WERI-Rb-1 (cell line): ENCODE measurements at regions not wholly inside any gene's neighbourhood (a gene's known extent, or its start where the extent isn't known, plus 50 kb on each side); places are given as distances from the start of the nearest gene placed in this dataset.

ENCODE experiments used
- DNase-seq: peaks from one replicate; pipeline ENCODE4 v3.0.0-alpha.2; 2020
- H3K27ac ChIP-seq: fragments of 250-450 bp; sonication (Bioruptor Pico); 2 replicates; pipeline ENCODE4 v1.5.1; 2020; ENCODE audit warnings: mild to moderate bottlenecking, moderate library complexity
- H3K27me3 ChIP-seq: fragments of 250-450 bp; sonication (Bioruptor Pico); 2 replicates; pipeline ENCODE4 v1.5.1; 2021; ENCODE audit warnings: mild to moderate bottlenecking, low read depth, moderate library complexity; ENCODE audit not compliant: insufficient read depth, severe bottlenecking
- H3K36me3 ChIP-seq: fragments of 250-450 bp; sonication (Bioruptor Pico); 2 replicates; pipeline ENCODE4 v1.5.1; 2020; ENCODE audit warnings: mild to moderate bottlenecking, moderate library complexity
- H3K4me3 ChIP-seq: 2 replicates; pipeline ENCODE4 v1.5.1; 2011; ENCODE audit warnings: low read depth, mild to moderate bottlenecking, control low read depth, low read length
- H3K9me3 ChIP-seq: fragments of 250-450 bp; sonication (Bioruptor Pico); 2 replicates; pipeline ENCODE4 v1.5.1; 2021; ENCODE audit warnings: mild to moderate bottlenecking, moderate library complexity; ENCODE audit not compliant: severe bottlenecking
- CTCF ChIP-seq: IDR thresholded peaks from 2 replicates; pipeline ENCODE4 v1.5.1; 2011; ENCODE audit warnings: low read depth, mild to moderate bottlenecking, control low read depth, inconsistent platforms, low read length

GRCh38 chr4:189200353-189200752, 740.3 kb upstream of the FRG1 start:
- H3K9me3 ChIP-seq, result no peaks in the 10 kb centered on the region
- no peak for DNase-seq
- H3K4me3 ChIP-seq, result no peak overlapping the region
- peaks cover 92% of the 10 kb centered on the region for H3K27me3 ChIP-seq
- no peak overlapping the region for H3K27ac ChIP-seq
- H3K36me3 ChIP-seq, result no peaks in the 10 kb centered on the region
- TF ChIP-seq CTCF, result no peak

GRCh38 chr4:189202182-189202868, 738.3 kb upstream of the FRG1 start:
- no peak overlapping the region for H3K27ac ChIP-seq
- H3K27me3 ChIP-seq, result peaks cover 95% of the 10 kb centered on the region
- no peak overlapping the region for H3K4me3 ChIP-seq
- no peaks in the 10 kb centered on the region for H3K9me3 ChIP-seq
- peak; percentile 28 for DNase-seq
- H3K36me3 ChIP-seq, result no peaks in the 10 kb centered on the region
- peak; percentile 81 for TF ChIP-seq CTCF

GRCh38 chr4:189202869-189203271, 737.8 kb upstream of the FRG1 start:
- Histone ChIP-seq H3K27ac (no peak overlapping the region), H3K9me3 (no peaks in the 10 kb centered on the region), H3K27me3 (peaks cover 95% of the 10 kb centered on the region), H3K4me3 (no peak overlapping the region), H3K36me3 (no peaks in the 10 kb centered on the region)
- DNase-seq, result no peak
- TF ChIP-seq CTCF, result no peak

GRCh38 chr4:189204616-189205015, 736.1 kb upstream of the FRG1 start:
- no peak overlapping the region for H3K27ac ChIP-seq
- DNase-seq, result no peak
- H3K9me3 ChIP-seq, result no peaks in the 10 kb centered on the region
- no peak overlapping the region for H3K4me3 ChIP-seq
- H3K36me3 ChIP-seq, result no peaks in the 10 kb centered on the region
- no peak for TF ChIP-seq CTCF
- H3K27me3 ChIP-seq, result peaks cover 97% of the 10 kb centered on the region

- H3K27ac ChIP-seq, result no peak overlapping the region
- TF ChIP-seq CTCF, result no peak
- peaks cover 97% of the 10 kb centered on the region for H3K27me3 ChIP-seq
- no peaks in the 10 kb centered on the region for H3K36me3 ChIP-seq
- H3K4me3 ChIP-seq, result no peak overlapping the region
- no peaks in the 10 kb centered on the region for H3K9me3 ChIP-seq
- no peak for DNase-seq
Observed at GRCh38 chr4:189206953-189207352, 733.7 kb upstream of the FRG1 start.

GRCh38 chr4:189207872-189208271, 732.8 kb upstream of the FRG1 start:
- Histone ChIP-seq H3K36me3 (no peaks in the 10 kb centered on the region), H3K27ac (no peak overlapping the region), H3K4me3 (no peak overlapping the region), H3K9me3 (no peaks in the 10 kb centered on the region), H3K27me3 (peaks cover 97% of the 10 kb centered on the region)
- no peak for TF ChIP-seq CTCF
- no peak for DNase-seq
